GM12874 (cell line): ENCODE measurements at regions not wholly inside any gene's neighbourhood (a gene's known extent, or its start where the extent isn't known, plus 50 kb on each side); places are given as distances from the start of the nearest gene placed in this dataset.

Experiments used
- CTCF ChIP-seq: IDR thresholded peaks from 2 replicates; pipeline ENCODE4 v1.5.1; 2011; ENCODE audit warnings: low read depth, mild to moderate bottlenecking, control low read depth, low read length, moderate library complexity; ENCODE audit not compliant: insufficient read depth

GRCh38 chr5:143664623-143665022, 147.3 kb upstream of the HMHB1 start:
- TF ChIP-seq CTCF = no peak

- no peak for TF ChIP-seq CTCF
These were observed 148.1 kb upstream of the HMHB1 start for GRCh38 chr5:143663872-143664271.

- TF ChIP-seq CTCF = no peak
These were observed 149.9 kb upstream of the HMHB1 start for GRCh38 chr5:143662020-143662419.

GRCh38 chr5:143660625-143661024, 151.3 kb upstream of the HMHB1 start:
- no peak for TF ChIP-seq CTCF

GRCh38 chr5:143659599-143660238, 152.2 kb upstream of the HMHB1 start:
- no peak for TF ChIP-seq CTCF

- TF ChIP-seq CTCF = no peak
These were observed 153.0 kb upstream of the HMHB1 start for GRCh38 chr5:143658956-143659355.

GRCh38 chr5:143657647-143658285, 154.2 kb upstream of the HMHB1 start:
- TF ChIP-seq CTCF = no peak
